Small intestine (tissue), 7 donors: ENCODE measurements at regions not wholly inside any gene's neighbourhood (a gene's known extent, or its start where the extent isn't known, plus 50 kb on each side); places are given as distances from the start of the nearest gene placed in this dataset.
"Not testable (repeated sequence)": the region's sequence is repeated elsewhere in the genome, so short reads cannot be mapped to it uniquely, and the experiment has no call there.

Source experiments
- DNase-seq, 2 donors: peaks; one replicate each; pipeline versions ENCODE4 v3.0.0 to v3.0.0-alpha.2; 2013
- FAIRE-seq: peaks from 2 replicates; lab custom pipeline; 2012; peaks lifted over from hg19 to GRCh38; lab: Jason Lieb, UNC
- H3K27ac ChIP-seq, 3 donors: one replicate each; pipeline ENCODE4 v1.5.1; 2013; ENCODE audit warnings: low read length in 2 of 3, mild to moderate bottlenecking in 2 of 3, control low read depth in 1 of 3, inconsistent platforms in 1 of 3, low read depth in 1 of 3, moderate library complexity in 1 of 3
- H3K27me3 ChIP-seq, 3 donors: one replicate each; pipeline ENCODE4 v1.6.1; 2013; ENCODE audit warnings: low read length in 3 of 3, inconsistent platforms in 1 of 3; ENCODE audit not compliant: control insufficient read depth in 3 of 3, insufficient read depth in 3 of 3
- H3K36me3 ChIP-seq, 3 donors: one replicate each; pipeline ENCODE4 v1.6.1; 2013; ENCODE audit warnings: low read length in 3 of 3, inconsistent platforms in 1 of 3, low read depth in 1 of 3, mild to moderate bottlenecking in 1 of 3, moderate library complexity in 1 of 3; ENCODE audit not compliant: control insufficient read depth in 3 of 3, insufficient read depth in 2 of 3
- H3K4me1 ChIP-seq, 3 donors: one replicate each; pipeline ENCODE4 v1.6.1; 2013; ENCODE audit warnings: low read length in 2 of 3, inconsistent platforms in 1 of 3, low read depth in 1 of 3, mild to moderate bottlenecking in 1 of 3, moderate library complexity in 1 of 3; ENCODE audit not compliant: control insufficient read depth in 3 of 3, insufficient read depth in 2 of 3
- H3K4me3 ChIP-seq, 3 donors: one replicate each; pipeline ENCODE4 v1.5.1; 2013; ENCODE audit warnings: low read length in 3 of 3, control low read depth in 1 of 3, inconsistent platforms in 1 of 3, low read depth in 1 of 3, mild to moderate bottlenecking in 1 of 3, moderate library complexity in 1 of 3
- H3K9me3 ChIP-seq, 2 donors: one replicate each; pipeline ENCODE4 v1.6.1; 2013; ENCODE audit warnings: low read depth in 1 of 2, low read length in 1 of 2; ENCODE audit not compliant: control insufficient read depth in 2 of 2, insufficient read depth in 1 of 2
- WGBS, 3 donors: extraction: QIAGEN DNeasy Blood & Tissue Kit; methylation state at CpG; one replicate each; pipeline ENCODE4 v1.1.7; 2013; 5-methylcytosine and 5-hydroxymethylcytosine counted together
- donor health status: healthy with polysubstance abuse.
- donor health status: control.
- donor health status: control.
- donor health status: Bipolar disorder and iron deficiency.
- donor health status: healthy.

DNA sequence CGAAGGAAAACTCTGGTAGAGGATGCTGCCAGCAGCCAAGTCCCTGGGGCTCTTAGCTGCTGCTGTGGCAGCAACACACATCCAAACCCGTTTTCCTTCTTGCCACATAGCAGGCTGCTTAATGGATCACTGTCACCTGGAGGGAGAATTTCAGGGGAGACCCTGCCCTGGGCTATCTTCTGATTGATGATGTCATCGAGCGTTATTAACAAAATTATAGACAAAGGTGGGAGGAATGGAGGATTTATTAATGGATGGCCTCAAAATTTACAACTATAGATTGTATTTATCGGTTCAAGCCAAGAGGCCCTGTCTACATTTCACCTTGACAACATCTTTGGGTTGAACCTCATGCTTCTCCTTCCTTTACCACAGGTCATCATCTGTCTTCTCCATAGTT lies 120.8 kb upstream of the PZP start:
- no peaks in the 10 kb centered on the region for H3K9me3 ChIP-seq
- DNase-seq (no peak), FAIRE-seq (no peak)
- H3K4me1 ChIP-seq = peaks cover 0 to 14% (median 4%) of the 10 kb centered on the region in 3 donors
- 83 to 95% (median 92%) methylated on average over 5 of the region's 5 CpGs for WGBS, 3 donors
- H3K4me3 ChIP-seq = no peak overlapping the region
- H3K36me3 ChIP-seq = no peaks in the 10 kb centered on the region
- no peak overlapping the region for H3K27ac ChIP-seq
- H3K27me3 ChIP-seq = no peaks in the 10 kb centered on the region

DNA sequence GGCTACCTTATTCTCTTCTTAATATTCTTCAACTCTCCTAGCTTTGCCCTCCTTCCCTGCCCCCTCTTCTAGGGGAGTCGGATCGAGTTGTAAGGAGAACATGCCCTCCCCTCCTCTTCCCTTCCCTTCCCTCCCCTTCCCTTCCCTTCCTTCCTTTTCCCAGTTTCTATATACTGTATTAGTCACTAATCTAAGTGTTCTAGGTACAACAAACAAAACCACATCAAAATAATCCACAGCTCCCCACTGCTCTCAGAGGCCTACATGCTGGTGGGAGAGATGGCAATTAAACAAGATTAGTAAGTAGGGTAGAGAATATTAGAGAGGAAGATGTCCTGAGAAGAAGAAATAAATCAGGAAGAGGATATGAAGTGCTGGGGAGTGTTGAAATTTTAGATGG lies 119.9 kb upstream of the PZP start:
- DNase-seq = no peak
- no peak overlapping the region for H3K4me3 ChIP-seq
- WGBS, 3 donors = 76 to 93% (median 83%) methylated on average over 2 of the region's 2 CpGs
- FAIRE-seq = no peak
- H3K27ac ChIP-seq = no peak overlapping the region
- H3K9me3 ChIP-seq = no peaks in the 10 kb centered on the region
- no peaks in the 10 kb centered on the region for H3K27me3 ChIP-seq
- peaks cover 0 to 4% (median 2%) of the 10 kb centered on the region in 3 donors for H3K4me1 ChIP-seq
- H3K36me3 ChIP-seq = no peaks in the 10 kb centered on the region

DNA sequence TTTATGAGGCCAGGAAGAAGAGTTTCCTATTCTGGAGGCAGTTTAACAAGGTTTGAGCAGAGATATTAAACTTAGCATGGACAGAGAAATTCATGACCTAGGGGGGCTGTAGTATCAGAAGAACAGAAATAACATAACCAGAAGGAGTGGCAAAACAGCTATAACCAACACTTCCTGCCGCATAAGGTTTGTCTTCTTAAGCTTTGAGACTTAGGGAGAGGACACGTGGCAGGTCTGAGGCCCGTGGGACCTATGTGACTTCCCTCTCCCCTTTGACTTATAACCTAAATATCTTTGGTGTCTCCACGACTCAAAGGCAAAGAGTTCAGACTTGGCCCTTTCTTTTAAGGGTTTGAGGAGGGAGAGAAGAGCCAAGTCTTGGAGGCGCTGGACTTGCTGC lies 119.1 kb upstream of the PZP start:
- 72 to 80% (median 73%) methylated on average over 5 of the region's 5 CpGs for WGBS, 3 donors
- Histone ChIP-seq H3K4me3 (no peak overlapping the region), H3K27ac (no peak overlapping the region), H3K27me3 (no peaks in the 10 kb centered on the region), H3K9me3 (no peaks in the 10 kb centered on the region), H3K4me1 (no peaks in the 10 kb centered on the region), H3K36me3 (no peaks in the 10 kb centered on the region)
- DNase-seq = no peak
- no peak for FAIRE-seq

DNA sequence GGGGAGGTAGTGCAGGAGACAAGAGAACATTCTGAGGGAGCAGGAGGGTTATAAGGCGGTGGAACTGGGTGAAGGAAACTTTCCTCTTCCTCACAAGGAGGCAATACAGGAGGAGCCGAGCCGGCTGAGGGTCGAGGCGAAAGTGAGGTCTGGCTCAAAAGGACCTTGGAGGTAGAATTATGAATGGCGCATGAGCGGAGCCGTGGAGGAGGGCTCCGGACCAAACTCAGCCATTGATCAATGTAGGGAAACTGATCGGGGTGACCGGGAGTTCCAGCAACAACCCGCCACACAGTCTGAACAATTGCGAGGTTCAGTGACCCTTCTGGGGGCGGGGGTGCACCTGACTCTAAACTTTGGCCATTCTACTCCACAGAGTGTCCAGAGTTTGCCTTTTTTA lies 118.7 kb upstream of the PZP start:
- not testable (repeated sequence) for H3K27ac ChIP-seq, H3K4me1 ChIP-seq, H3K4me3 ChIP-seq, H3K36me3 ChIP-seq, DNase-seq, H3K9me3 ChIP-seq, FAIRE-seq, H3K27me3 ChIP-seq
- 90 to 96% (median 94%) methylated on average over 14 of the region's 14 CpGs for WGBS, 3 donors

DNA sequence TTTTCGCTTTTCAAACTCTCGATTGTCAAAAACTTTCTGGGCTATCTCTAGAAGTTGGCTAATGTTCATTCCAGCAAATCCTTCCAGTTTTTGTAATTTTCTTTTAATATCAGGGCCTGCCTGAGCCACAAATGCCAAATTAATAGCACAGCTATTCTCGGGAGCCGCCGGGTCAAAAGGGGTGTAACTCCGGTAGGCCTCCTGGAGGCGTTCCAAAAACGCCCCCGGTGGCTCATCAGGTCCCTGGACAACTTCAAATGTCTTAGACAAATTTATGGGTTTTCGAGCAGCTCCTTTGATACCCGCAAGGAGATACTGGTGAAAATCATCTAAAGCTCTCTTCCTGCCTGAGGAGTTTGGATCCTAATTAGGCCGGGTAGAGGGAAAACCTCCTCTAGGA lies 117.9 kb upstream of the PZP start:
- no peak overlapping the region for H3K27ac ChIP-seq

DNA sequence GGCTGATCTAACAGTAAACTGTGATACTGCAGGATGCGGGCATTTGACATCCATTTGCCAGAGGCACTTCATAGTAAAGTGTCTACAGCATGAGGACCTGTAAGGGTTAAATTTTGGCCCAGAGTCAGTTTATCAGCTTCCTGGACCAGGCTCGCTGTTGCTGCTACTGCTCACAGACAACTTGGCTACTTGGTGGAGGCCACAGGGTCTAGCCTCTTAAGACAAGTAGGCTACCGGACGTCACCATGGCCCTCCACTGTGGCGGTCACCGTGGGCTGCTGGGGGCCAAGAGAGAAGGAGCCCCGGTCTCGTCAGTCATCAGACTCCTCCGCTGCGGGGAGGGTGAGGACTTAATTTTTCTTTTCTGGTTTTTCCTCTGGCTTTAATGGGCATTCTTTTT lies 117.3 kb upstream of the PZP start:
- Histone ChIP-seq H3K36me3 (no peaks in the 10 kb centered on the region), H3K4me3 (no peak overlapping the region), H3K9me3 (no peaks in the 10 kb centered on the region), H3K4me1 (no peaks in the 10 kb centered on the region), H3K27ac (no peak overlapping the region), H3K27me3 (no peaks in the 10 kb centered on the region)
- WGBS, 3 donors = 80 to 94% (median 94%) methylated on average over 10 of the region's 10 CpGs
- no peak for FAIRE-seq
- DNase-seq = no peak

More for the DNA sequence above, 117.9 kb upstream of the PZP start:
- WGBS, 3 donors = 72 to 81% (median 74%) methylated on average over 12 of the region's 12 CpGs
- Histone ChIP-seq H3K36me3 (no peaks in the 10 kb centered on the region), H3K4me1 (no peaks in the 10 kb centered on the region), H3K4me3 (no peak overlapping the region), H3K27me3 (no peaks in the 10 kb centered on the region), H3K9me3 (no peaks in the 10 kb centered on the region)
- DNase-seq (no peak), FAIRE-seq (no peak)

DNA sequence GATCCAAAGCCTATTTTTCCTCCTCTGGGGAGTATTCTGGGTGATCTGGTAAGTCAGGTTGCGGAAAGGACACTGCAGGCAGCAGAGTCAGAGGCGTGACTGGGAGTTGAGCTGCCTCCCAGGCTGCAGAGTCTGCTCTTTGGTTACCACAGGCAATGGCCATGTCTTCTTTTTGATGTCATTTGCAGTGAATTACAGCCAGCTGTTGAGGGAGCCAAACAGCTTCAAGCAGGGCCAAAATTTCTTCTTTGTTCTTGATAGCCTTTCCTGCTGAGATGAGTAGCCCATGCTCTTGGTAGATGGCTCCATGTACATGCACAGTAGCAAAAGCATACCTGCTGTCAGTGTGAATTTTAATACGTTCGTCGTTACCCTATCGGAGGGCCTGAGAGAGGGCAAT lies 116.6 kb upstream of the PZP start:
- Histone ChIP-seq H3K4me1 (no peaks in the 10 kb centered on the region), H3K4me3 (no peak overlapping the region), H3K9me3 (no peaks in the 10 kb centered on the region), H3K36me3 (no peaks in the 10 kb centered on the region), H3K27ac (no peak overlapping the region), H3K27me3 (no peaks in the 10 kb centered on the region)
- 84 to 95% (median 91%) methylated on average over 6 of the region's 6 CpGs for WGBS, 3 donors
- DNase-seq (no peak), FAIRE-seq (no peak)

DNA sequence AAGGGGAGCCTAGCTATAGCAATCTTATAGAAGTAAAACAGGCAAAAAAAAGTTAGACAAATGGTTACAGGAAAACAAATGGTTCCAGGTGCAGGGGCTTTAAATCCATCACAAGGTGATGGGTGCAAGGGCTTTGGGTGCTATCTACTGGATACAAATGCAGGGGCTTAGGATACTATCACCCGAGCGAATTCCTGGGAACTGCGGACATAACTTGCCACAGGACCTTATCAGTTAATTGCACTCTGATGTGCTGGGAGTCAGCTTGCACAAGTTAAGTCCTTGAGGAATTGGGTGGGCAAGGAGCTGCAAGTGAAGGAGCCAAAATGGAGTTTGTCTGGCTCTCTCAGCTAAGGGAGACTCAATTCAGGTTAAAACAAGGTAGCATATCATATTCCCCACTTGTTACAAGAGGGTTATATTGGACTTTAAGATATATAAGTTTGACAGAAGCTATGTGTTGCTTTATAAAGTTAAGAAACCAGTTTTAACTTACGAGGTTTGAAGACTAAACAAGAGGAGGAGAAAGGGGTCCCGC lies 115.0 kb upstream of the PZP start:
- FAIRE-seq = no peak
- Histone ChIP-seq H3K27ac (no peak overlapping the region), H3K4me3 (no peak overlapping the region), H3K27me3 (no peaks in the 10 kb centered on the region), H3K9me3 (no peaks in the 10 kb centered on the region), H3K36me3 (no peaks in the 10 kb centered on the region), H3K4me1 (no peaks in the 10 kb centered on the region)
- no peak for DNase-seq
- 62 to 66% (median 63%) methylated on average over 5 of the region's 5 CpGs for WGBS, 3 donors

DNA sequence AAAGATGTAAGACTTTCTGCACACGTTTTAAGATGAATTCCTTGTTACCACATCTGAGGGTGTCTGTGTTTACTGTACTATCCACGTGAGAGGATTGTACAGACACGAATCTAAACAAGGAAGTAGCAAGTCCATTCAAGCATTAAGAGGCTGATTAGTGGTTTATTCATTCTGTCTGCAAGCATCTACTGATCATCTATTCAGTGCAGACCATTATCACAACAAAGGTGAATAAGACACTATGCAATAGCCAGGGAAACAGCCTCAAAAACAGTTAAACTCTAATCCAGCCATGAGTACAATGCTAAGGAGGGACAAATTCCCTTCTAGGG lies 111.6 kb upstream of the PZP start:
- no peak for DNase-seq
- Histone ChIP-seq H3K4me1 (no peaks in the 10 kb centered on the region), H3K36me3 (no peaks in the 10 kb centered on the region), H3K4me3 (no peak overlapping the region), H3K27ac (no peak overlapping the region), H3K9me3 (no peaks in the 10 kb centered on the region), H3K27me3 (no peaks in the 10 kb centered on the region)
- no peak for FAIRE-seq
- WGBS, 3 donors = 6 to 16% (median 13%) methylated on average over 3 of the region's 3 CpGs
